ENCODE measurements at regions not wholly inside any gene's neighbourhood (a gene's known extent, or its start where the extent isn't known, plus 50 kb on each side); places are given as distances from the start of the nearest gene placed in this dataset.
A peak's percentile ranks its signal among the peaks of the same experiment; 100 is the strongest.

DNA sequence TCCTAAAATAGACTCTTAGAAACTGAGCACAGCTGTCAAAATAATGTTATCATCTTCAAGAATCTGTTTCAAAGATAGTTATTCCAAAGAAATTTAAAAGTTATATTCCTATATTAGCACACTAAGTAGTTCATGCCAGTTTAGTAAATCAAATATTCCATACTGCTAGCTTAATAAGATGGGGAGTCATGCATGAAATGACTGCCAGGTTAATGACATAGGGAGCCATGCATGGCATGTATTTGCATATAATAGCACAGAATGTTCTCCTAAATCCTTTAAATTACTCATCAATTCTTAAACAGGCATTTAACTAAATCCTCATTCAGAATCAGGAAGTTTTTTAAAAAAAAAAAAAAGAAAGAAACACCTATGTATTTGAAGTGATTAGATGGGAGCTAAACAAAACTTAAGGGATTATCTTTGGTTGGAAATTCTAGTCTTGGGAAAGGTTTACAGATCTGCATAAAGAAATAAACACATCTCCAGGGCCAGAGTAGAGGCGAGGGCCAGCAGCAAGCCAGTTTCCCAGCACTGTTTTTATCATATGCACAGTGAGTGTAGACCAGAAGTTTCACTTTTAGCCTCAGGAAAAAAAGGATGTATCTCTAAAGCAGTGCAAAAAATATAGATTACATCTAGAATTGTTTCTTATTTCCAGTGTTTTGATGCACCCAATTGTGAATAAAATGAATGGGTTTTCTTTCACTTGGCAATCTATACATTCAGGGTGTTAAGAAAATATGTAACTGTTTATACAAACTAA lies 366.4 kb upstream of the AGTR1 start:
- DNase-seq (ENCODE audit: low read depth in 3 of 3, low spot score in 2 of 3), result no peak

DNA sequence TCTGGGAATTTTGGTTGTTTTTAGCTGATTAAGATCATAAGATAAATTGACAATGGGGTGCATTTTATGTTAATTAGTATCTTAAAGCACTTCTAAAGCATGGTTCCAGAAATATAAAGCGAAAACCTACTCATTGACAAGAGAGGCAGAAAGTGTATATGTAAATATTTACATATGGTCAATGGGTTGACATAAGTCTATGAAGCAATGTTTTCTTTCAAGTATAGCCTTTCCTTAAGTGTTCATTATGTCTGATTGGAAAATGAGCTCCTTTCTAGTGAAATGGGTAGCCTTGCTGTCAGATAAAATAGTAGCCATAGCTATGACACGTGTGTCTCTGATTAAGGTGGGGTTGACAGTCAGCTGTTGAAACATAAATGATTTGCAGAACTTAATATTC lies 365.2 kb upstream of the AGTR1 start:
- DNase-seq (ENCODE audit: low read depth in 3 of 3, low spot score in 2 of 3), result no peak

DNA sequence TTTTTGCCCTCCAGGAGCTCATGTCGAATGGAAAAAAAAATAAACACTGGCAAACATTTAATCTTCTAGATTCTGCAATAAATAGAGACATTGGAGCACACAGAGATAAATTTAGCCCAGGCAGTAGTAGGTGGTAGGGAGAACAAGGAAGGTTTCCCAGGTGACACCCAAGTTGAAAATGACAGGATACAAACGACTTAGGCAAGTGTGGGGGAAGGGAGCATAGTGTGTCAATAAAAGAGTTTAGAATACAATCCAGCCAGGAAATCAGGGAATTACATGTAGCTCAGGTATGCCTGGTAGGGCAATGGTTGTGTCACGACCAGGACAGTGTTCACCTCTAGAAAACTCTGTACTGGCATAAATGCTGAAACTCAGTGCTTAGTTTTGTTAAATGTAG lies 364.6 kb upstream of the AGTR1 start:
- no peak for DNase-seq (ENCODE audit: low read depth in 3 of 3, low spot score in 2 of 3)

DNA sequence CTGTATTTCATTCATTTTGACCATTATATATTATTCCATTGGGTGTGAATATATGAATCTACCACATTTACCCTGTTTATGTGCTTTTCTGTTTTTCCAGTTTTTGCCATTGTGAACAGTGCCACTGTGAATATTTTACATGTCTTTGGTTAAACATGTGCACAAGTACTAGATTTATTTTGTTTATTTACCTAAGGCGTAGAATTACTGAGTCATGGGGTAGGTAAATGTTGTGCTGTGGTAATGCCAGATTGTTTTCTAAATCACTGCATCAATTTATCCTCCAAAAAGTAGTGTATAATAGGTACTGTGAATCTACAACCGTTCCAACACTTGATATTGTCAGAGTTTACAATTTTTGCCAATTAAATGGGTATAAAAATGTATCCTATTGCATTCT lies 362.1 kb upstream of the AGTR1 start:
- DNase-seq (ENCODE audit: low read depth in 3 of 3, low spot score in 2 of 3), result no peak

DNA sequence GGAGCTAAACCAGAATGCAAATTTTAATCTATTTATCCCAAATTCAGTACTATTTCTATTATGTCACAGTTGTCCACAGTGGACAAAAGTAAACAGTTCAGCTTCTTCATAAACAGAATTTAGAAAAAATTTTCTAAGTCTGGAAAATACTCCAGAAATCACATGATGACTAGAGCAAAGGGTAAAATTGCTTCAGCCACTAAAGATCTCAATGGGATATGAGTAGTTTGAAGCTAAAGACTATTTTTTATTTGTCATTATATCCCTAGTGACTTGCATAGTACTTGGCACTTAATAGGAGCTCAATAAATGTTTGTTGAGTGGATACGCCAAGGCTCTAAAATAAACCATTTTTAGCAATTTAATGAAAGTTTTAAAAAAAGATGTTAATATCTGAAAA lies 354.3 kb upstream of the AGTR1 start:
- DNase-seq (ENCODE audit: low read depth in 3 of 3, low spot score in 2 of 3), result no peak

DNA sequence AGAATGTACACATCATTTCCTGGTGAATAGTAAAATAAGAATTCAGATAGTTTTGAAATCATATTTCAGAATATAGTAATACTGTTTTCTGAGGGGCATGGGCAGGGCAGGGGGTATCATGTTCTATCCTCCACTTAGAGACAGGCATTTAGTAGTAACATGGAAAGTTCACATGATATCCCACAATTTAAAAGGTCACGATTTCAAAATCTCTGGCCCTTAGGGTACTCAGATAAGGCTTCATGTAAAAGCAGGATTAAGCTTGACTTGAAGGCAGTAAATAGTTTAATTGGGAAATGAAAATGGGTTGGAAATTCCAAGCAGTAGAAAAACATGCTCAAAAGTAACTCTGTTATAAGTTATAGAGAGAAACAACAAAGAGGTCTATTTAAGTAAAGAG lies 353.2 kb upstream of the AGTR1 start:
- no peak for DNase-seq (ENCODE audit: low read depth in 3 of 3, low spot score in 2 of 3)

DNA sequence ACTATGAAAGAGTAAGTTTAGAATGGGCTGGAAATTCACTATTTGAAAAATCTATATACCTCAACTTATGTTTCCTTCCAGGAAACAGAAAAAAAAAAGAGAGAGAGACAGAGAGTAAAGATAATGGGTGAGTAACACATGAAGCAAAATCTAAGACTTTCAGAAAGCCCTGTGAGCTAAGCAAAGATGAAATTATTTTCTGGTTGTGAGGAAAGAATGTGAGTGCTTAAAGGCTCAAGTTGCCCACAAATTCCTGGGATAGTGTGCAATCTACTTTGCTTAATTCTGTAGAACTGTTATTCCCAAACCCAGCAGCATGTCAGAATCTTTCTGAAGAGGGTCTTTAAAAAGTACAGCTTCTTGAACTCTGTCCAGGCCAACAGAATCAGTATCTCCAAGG lies 337.7 kb upstream of the AGTR1 start:
- DNase-seq (ENCODE audit: low read depth in 3 of 3, low spot score in 2 of 3), result no peak

DNA sequence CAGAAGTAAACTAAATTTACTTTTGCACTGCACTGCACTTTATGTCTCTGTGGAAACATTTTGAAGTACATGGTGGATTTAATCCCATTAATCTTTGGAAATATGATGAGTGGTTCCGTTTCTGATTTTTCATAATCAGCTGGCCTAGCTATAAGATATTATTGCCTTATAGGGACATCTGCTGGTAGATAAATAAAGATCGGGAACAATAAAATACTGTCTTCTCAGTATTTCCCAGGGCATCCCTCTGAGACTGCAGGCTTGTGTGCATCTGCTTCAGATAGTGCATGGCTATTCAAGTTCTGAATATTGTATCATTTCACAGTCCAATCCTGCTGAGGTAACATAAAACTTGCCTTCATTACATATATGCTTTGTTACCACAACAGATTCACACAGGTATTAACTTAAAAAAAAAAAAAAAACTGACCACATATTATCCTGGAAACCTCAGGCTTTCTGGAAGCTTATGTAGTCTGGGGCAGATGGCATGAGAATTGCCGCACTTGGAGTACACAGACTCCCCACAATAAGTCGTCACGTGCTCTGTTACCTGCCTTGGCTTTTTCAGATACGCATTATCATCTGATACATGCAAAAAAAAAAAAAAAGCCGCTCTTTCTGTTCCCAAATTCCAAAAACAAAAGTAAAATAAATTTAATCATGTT lies 330.8 kb upstream of the AGTR1 start:
- DNase-seq (ENCODE audit: low read depth in 3 of 3, low spot score in 2 of 3), result no peak

DNA sequence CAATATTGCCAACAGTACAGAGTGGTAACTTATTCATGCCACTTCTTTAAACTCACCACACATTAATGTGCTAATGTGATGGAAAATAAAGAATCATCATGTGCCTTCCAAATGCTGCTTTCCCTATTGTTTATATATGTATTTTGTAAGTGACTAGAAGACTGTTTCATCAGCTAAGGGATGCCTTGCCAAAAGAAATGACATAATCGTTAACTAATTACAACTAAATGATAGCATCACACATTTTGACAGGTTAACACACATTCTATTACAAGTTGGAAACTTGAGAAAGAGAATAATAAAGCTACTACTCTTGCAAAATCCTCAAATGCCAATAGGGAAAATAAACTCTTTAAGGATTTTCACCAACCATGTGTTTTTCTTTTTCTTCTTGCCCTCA lies 329.9 kb upstream of the AGTR1 start:
- no peak for DNase-seq (ENCODE audit: low read depth in 3 of 3, low spot score in 2 of 3)

DNA sequence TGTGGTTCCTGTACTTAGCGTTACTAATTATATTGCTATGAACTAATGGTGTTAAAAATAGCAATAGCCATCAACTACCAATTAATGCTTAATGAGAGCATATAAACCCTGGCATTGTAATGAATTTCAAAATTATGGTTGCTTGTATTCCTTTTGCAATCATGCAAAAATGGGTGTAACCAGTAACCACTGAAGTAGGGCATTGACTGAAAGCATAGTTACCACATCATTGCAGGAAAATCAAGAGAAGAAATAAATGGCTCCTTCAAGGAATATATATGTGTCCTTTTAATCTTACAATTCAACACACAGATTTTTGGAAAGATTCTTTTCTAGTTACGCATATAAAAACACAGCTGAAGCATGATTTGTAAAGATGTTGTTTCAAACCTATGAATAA lies 328.3 kb upstream of the AGTR1 start:
- no peak for DNase-seq (ENCODE audit: low read depth in 3 of 3, low spot score in 2 of 3)

DNA sequence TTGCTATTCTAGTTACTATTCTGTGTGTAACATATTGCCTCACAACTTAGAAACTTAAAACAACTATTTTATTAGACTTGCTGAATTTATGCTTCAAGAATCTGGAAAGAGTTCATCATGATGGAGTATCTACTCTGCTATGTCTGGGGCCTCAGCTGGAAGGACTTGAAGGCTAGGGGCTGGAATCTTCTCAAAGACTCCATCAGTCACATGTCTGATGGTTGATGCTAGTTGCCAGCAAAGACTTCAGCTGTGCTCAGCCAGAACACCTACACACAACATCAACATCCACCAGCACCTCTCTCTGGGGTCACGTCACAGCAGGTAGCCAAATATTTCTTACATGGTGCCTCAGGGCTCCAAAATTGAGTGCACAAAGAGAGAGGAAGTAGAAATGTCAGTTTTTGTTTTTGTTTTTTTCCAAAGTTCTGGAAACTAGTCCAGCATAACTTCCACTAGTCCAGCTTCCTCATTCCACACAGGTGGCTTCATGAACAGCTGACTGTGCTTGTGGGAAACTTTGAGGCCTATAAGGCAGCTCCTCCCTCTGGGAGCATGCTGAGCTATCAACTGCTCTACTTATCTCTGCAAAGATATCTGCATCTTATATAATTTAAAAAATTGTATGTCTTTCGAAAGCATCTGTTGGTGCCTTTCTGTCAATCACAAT lies 325.4 kb upstream of the AGTR1 start:
- no peak for DNase-seq (ENCODE audit: low read depth in 3 of 3, low spot score in 2 of 3)

DNA sequence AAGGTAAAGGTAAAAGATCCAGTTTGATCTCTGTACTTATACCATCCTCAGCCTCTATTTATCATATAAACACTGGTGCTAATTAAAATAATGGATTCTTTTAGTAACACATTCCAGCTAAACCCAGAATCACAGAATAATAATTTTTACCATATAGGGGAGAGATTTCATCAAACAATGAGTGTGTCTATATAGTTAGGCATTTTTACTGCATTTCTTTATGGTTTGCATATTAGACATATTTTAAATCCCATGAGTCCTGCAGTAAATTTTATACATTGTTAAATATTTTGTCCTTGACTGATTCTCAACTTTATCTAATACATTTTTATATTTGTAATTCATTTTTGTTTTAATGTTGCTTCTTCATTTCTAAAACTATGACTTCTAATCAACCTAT lies 323.7 kb upstream of the AGTR1 start:
- no peak for DNase-seq (ENCODE audit: low read depth in 3 of 3, low spot score in 2 of 3)

DNA sequence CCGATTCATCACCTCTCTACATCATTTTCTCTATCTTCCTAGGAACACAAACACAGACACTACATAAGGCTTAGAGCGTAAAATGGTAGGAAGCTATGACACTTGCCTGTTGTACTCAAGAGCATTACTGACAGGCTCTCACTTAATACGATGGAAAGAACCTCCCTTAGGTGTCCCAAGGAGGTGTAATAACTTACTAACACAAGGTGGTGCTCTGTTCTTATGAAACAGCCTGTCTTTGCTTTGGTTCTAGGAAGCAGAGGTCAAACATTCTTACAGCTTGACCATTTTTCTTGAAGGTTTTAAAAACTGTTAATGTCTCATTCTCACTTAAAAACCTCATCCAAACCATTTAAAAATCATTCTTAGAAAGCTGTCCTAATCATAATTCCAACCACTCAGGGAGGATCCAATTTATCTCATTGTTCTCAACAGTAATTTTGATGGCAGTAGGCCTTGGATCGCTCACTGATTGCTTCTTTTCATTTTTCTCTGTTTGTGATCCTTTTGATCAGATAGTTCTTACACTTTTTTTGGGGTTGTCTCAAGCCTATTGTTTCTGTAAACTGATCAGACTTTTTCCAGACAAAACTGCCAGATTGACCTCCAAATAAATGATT lies 317.8 kb upstream of the AGTR1 start:
- peak in 2 of 3 donors; percentile 18 to 19 for DNase-seq (ENCODE audit: low read depth in 3 of 3, low spot score in 2 of 3)

DNA sequence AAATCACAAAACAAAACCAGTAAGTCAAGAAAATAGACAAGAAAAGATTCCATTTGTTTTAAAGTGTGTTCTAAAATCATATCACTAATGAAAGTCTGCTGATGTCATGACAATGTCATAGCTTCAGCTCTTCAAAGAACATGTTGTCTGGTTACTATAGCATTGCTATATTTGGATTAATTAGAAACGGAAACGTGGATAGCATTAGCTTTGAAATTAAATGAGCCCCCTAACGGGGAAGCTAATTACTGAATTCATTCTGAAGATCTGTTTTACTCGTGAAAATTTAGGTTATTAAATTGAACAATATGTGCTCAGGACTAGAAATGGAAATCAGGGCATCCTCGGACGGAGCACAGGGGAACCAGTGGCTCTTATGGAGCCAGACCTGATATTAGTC lies 316.7 kb upstream of the AGTR1 start:
- no peak for DNase-seq (ENCODE audit: low read depth in 3 of 3, low spot score in 2 of 3)

DNA sequence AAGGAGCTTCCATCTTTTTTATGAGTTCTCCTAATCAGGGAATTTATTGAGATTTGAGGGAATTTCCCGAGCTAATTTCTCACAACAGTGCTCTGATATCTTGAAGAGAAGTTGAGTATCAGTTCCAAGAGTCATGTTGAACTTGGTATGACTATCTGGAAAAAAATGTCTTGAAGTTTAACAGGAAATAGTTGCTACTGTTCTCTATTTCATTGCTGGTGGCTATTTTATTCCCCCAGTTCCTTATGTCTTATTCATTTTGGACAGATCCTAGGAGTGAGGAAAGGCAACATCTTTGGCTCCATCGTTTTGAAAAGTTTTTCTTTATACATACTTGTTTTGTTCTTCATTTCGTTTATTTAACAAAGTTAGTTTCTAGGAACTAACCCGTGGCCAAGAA lies 307.8 kb upstream of the AGTR1 start:
- no peak for DNase-seq (ENCODE audit: low read depth in 3 of 3, low spot score in 2 of 3)

DNA sequence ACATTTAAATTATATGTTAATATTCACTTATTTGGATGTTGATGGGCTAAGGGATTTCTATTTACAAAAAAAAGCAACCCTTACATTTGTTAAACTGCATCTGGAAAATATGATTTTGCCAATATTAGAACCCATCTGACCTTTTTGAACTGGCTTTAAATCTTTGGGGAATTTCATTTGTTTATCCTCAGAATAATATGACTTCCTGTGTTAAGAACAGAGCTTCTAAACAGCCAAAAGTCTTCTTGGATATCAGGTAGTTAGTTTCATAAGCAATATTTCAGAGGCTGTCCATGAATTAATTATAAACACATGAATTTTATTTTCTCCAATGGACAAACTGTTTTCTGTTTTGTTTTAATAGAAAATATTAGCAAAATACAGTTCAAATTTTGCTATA lies 301.9 kb upstream of the AGTR1 start:
- no peak for DNase-seq (ENCODE audit: low read depth in 3 of 3, low spot score in 2 of 3)

DNA sequence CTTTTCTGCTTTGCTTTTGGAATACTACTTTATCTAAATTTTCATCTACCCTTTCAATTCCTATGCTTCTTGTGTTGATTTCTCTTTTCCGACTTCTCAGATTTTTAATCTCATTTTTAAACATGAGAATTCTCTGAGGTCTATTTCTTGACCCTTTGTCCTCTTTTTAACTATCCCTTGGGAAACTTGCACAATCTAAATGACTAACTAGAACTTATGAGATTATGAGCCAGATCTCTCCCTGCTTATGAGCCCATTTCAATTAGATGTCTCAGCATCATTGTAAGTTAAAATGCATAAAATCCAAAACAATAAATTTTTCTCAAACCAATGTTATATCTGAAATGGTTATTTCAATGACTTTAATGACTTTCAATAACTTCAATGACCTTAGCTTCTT lies 296.9 kb upstream of the AGTR1 start:
- DNase-seq (ENCODE audit: low read depth in 3 of 3, low spot score in 2 of 3), result no peak

DNA sequence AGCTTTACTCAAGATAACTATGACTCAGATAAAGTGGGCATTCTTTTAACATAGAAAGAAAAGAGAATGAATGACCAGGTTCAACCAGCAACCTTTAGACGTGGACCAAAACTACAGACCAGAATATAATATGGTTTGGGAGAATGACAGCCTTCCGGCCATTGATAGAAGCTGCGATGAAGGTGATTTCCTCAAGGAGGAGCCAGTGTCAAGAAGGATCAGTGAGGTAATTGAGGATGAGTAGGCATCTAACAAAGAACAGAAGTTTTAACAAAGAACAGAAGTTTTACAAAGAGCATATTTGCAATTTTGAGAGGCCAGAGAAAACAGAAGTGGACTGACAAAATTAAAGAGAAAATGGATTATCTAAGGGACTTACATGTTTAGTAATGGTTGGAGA lies 289.0 kb upstream of the AGTR1 start:
- no peak for DNase-seq (ENCODE audit: low read depth in 3 of 3, low spot score in 2 of 3)

DNA sequence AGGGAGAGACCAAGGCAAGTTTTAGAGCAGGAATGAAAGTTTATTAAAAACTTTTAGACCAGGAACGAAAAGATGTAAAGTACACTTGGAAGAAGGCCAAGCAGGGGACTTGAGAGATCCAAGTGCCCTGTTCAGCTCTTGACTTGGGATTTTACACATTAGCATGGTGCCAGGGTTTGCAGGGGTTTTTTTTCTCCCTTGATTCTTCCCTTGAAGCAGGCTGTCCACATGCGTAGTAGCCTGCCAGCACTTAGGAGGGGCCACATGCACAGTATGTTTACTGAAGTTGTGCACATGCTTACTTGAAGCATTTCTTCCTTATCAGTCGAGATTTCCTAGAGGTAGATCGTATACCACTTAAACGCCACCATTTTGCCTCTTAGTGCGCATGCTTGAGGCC lies 277.5 kb upstream of the AGTR1 start:
- no peak for DNase-seq (ENCODE audit: low read depth in 3 of 3, low spot score in 2 of 3)

DNA sequence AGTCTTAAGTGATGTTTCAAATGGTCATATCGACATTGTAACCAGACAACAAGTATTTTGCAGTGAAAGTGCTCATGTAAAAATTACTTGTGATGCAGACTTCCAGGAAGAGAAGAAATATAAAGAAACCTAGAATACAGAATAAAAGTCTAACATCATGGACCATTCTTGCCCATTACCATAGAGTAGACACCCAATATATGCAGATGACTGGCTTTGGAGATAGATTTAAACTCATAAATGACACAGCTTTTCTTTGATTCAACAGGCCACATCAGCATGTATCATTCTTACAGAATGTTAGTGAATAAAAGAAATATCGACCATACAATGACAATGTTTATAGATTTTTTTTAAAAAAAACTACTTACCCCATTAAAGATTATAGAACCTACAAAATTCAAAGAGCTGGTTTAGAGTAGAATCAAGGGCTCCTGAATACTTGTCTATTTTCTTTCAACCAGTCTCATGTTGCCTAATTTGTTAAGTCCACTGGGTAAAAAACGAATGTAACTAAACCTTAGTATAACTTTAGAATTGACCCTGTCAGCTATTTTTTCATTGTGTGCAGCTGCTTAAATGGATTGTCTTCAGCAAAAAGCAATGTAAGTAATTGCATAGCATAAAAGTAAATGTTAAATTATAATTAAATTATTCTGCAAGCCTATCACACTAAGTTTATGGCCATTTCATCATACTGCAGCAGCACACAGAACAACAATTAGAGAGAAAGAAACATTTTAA lies 268.7 kb upstream of the AGTR1 start:
- no peak for DNase-seq (ENCODE audit: low read depth in 3 of 3, low spot score in 2 of 3)

DNA sequence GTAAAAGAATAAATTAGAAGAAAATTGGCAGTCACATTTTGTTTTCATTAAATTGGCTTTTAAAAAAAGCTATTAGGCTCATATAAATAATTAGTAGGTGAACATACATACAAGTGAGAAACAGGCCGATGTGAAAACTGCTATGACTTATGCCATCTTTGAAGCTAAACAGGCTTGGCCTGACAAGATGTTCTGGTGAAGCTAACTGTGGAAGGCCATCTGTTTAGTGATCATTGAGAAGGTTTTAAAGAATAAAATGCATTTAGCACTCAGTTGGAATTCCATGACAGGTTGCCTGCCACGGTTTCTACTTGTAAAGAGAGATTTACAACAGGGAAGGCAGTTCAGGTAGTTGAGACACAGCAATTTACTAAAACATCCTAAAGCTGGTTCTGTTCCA lies 264.0 kb upstream of the AGTR1 start:
- no peak for DNase-seq (ENCODE audit: low read depth in 3 of 3, low spot score in 2 of 3)
